GM23338 (cell line): ENCODE measurements at regions not wholly inside any gene's neighbourhood (a gene's known extent, or its start where the extent isn't known, plus 50 kb on each side); places are given as distances from the start of the nearest gene placed in this dataset.

Experiments used
- ATAC-seq: fragments of 200-7000 bp; cut with Tn5 transposase; 3 replicates; pipeline ENCODE4 v1.9.1; 2020
- DNase-seq: peaks from one replicate; pipeline ENCODE4 v3.0.0-alpha.2; 2015; ENCODE audit warnings: low spot score
- H2AFZ ChIP-seq: fragments of 200-600 bp; sonication (generic); 2 replicates; pipeline ENCODE4 v1.8.0; 2016; ENCODE audit warnings: antibody characterized with exemption, mild to moderate bottlenecking, moderate library complexity
- H3F3A ChIP-seq: fragments of 200-600 bp; sonication (generic); replicated peaks from 2 replicates; pipeline ENCODE4 v1.8.0; 2017; ENCODE audit warnings: antibody characterized with exemption, mixed run types, low read depth
- H3K27ac ChIP-seq: fragments of 200-600 bp; sonication (generic); 2 replicates; pipeline ENCODE4 v1.6.1; 2016; ENCODE audit warnings: low read depth
- H3K27me3 ChIP-seq: fragments of 200-600 bp; sonication (generic); 2 replicates; pipeline ENCODE4 v1.8.0; 2016; ENCODE audit warnings: mild to moderate bottlenecking, mixed run types, moderate library complexity; ENCODE audit not compliant: insufficient read depth
- H3K36me3 ChIP-seq: fragments of 200-600 bp; sonication (generic); 2 replicates; pipeline ENCODE4 v1.8.0; 2016; ENCODE audit warnings: mild to moderate bottlenecking; ENCODE audit not compliant: insufficient read depth
- H3K4me1 ChIP-seq: fragments of 200-600 bp; sonication (generic); 2 replicates; pipeline ENCODE4 v1.8.0; 2016; ENCODE audit warnings: mild to moderate bottlenecking, moderate library complexity; ENCODE audit not compliant: insufficient read depth
- H3K4me2 ChIP-seq: fragments of 200-600 bp; sonication (generic); 2 replicates; pipeline ENCODE4 v1.7.1; 2017; ENCODE audit warnings: mixed run types
- H3K4me3 ChIP-seq: fragments of 200-600 bp; sonication (generic); 2 replicates; pipeline ENCODE4 v1.6.1; 2016; ENCODE audit warnings: mixed run types
- H3K79me2 ChIP-seq: fragments of 200-600 bp; sonication (generic); replicated peaks from 2 replicates; pipeline ENCODE4 v1.8.0; 2017; ENCODE audit warnings: mild to moderate bottlenecking; ENCODE audit not compliant: insufficient read depth
- H3K9me2 ChIP-seq: fragments of 200-600 bp; sonication (generic); 2 replicates; pipeline ENCODE4 v1.8.0; 2017; ENCODE audit not compliant: insufficient read depth
- H4K20me1 ChIP-seq: fragments of 200-600 bp; sonication (generic); replicated peaks from 2 replicates; pipeline ENCODE4 v1.8.0; 2017; ENCODE audit warnings: mild to moderate bottlenecking; ENCODE audit not compliant: insufficient read depth
- H3K27ac Mint-ChIP-seq: 2 replicates; pipeline ENCODE4 v1.8.0; 2020; ENCODE audit warnings: inconsistent platforms, mild to moderate bottlenecking, moderate library complexity, mixed read lengths
- H3K27me3 Mint-ChIP-seq: 3 replicates; pipeline ENCODE4 v1.8.0; 2022; ENCODE audit warnings: low read depth, mild to moderate bottlenecking, moderate library complexity, mixed read lengths, inconsistent platforms; ENCODE audit not compliant: insufficient read depth, poor library complexity
- H3K36me3 Mint-ChIP-seq: 3 replicates; pipeline ENCODE4 v1.8.0; 2021; ENCODE audit warnings: low read depth, mild to moderate bottlenecking, inconsistent platforms, moderate library complexity, mixed read lengths
- H3K4me1 Mint-ChIP-seq: 3 replicates; pipeline ENCODE4 v1.8.0; 2020; ENCODE audit warnings: mild to moderate bottlenecking, inconsistent platforms, mixed read lengths
- H3K4me3 Mint-ChIP-seq: 3 replicates; pipeline ENCODE4 v1.8.0; 2021; ENCODE audit warnings: moderate library complexity, mild to moderate bottlenecking, inconsistent platforms, mixed read lengths
- H3K9me3 Mint-ChIP-seq: 3 replicates; pipeline ENCODE4 v1.8.0; 2020; ENCODE audit warnings: moderate library complexity, mild to moderate bottlenecking, inconsistent platforms, mixed read lengths
- ETS1 ChIP-seq: IDR thresholded peaks from 2 replicates; pipeline ENCODE4 v1.6.1; 2016; ENCODE audit warnings: antibody characterized with exemption
- EZH2 ChIP-seq: fragments of 200-600 bp; sonication (generic); IDR thresholded peaks from one replicate; pipeline ENCODE4 v1.8.0; 2017; ENCODE audit warnings: antibody characterized with exemption, mild to moderate bottlenecking, low read depth; ENCODE audit not compliant: unreplicated experiment
- EZH2phosphoT487 ChIP-seq: fragments of 200-600 bp; sonication (generic); IDR thresholded peaks from one replicate; pipeline ENCODE4 v1.8.1; 2018; ENCODE audit warnings: antibody characterized with exemption; ENCODE audit not compliant: unreplicated experiment
- JUNB ChIP-seq: IDR thresholded peaks from one replicate; pipeline ENCODE4 v1.6.1; 2016; ENCODE audit warnings: antibody characterized with exemption; ENCODE audit not compliant: unreplicated experiment
- NANOG ChIP-seq: IDR thresholded peaks from 2 replicates; pipeline ENCODE4 v1.6.1; 2016; ENCODE audit warnings: antibody characterized with exemption, borderline replicate concordance
- STAT1 ChIP-seq: IDR thresholded peaks from one replicate; pipeline ENCODE4 v1.6.1; 2016; ENCODE audit warnings: antibody characterized with exemption; ENCODE audit not compliant: unreplicated experiment
- ZNF114 ChIP-seq: fragments of 250-450 bp; sonication (Bioruptor Pico); IDR thresholded peaks from 2 replicates; pipeline ENCODE4 v1.5.0; 2020; ENCODE audit warnings: mild to moderate bottlenecking, moderate library complexity
- ZNF331 ChIP-seq: fragments of 250-450 bp; sonication (Bioruptor Pico); IDR thresholded peaks from 2 replicates; pipeline ENCODE4 v1.5.0; 2020; ENCODE audit warnings: low read depth, mild to moderate bottlenecking, moderate library complexity
- ZNF462 ChIP-seq: fragments of 250-450 bp; sonication (Bioruptor Pico); IDR thresholded peaks from 2 replicates; pipeline ENCODE4 v1.5.0; 2020; ENCODE audit warnings: mild to moderate bottlenecking, moderate library complexity

GRCh38 chrX:13473442-13474163 is 95.8 kb upstream of the EGFL6 start:
- Histone ChIP-seq H3K4me2 (no peak overlapping the region), H2AFZ (no peak overlapping the region), H3K27me3 (no peaks in the 10 kb centered on the region), H3K27ac (no peak overlapping the region), H4K20me1 (no peaks in the 10 kb centered on the region), H3K9me2 (no peaks in the 10 kb centered on the region), H3K79me2 (no peaks in the 10 kb centered on the region), H3K4me1 (no peaks in the 10 kb centered on the region), H3K4me3 (no peak overlapping the region), H3K36me3 (no peaks in the 10 kb centered on the region), H3F3A (no peaks in the 10 kb centered on the region)
- H3K4me3 Mint-ChIP-seq: no peak overlapping the region
- H3K36me3 Mint-ChIP-seq: no peaks in the 10 kb centered on the region
- peaks cover 11% of the 10 kb centered on the region for H3K4me1 Mint-ChIP-seq
- TF ChIP-seq ZNF114 (CRISPR knock-in tag): no peak
- TF ChIP-seq ZNF331 (CRISPR knock-in tag): no peak
- TF ChIP-seq EZH2phosphoT487: no peak
- TF ChIP-seq JUNB: no peak
- no peak for TF ChIP-seq NANOG
- no peak for TF ChIP-seq ETS1
- TF ChIP-seq EZH2: no peak
- no peak for TF ChIP-seq ZNF462 (CRISPR knock-in tag)
- no peak for TF ChIP-seq STAT1
- ATAC-seq: no peak
- DNase-seq: no peak
- peaks cover 3% of the 10 kb centered on the region for H3K27me3 Mint-ChIP-seq
- no peak overlapping the region for H3K27ac Mint-ChIP-seq
- H3K9me3 Mint-ChIP-seq: no peaks in the 10 kb centered on the region
